ENCODE measurements at regions not wholly inside any gene's neighbourhood (a gene's known extent, or its start where the extent isn't known, plus 50 kb on each side); places are given as distances from the start of the nearest gene placed in this dataset.

GRCh38 chr2:6401301-6401700 is 464.4 kb downstream of the CMPK2 start:
- TF ChIP-seq POLR2A (IDR thresholded peaks at IDR 0.05; ENCODE audit: low read length), result no peak
- TF ChIP-seq GATA1 (IDR thresholded peaks at IDR 0.05; ENCODE audit: low read depth, low read length), result no peak
